GM12875 (cell line): ENCODE measurements at regions not wholly inside any gene's neighbourhood (a gene's known extent, or its start where the extent isn't known, plus 50 kb on each side); places are given as distances from the start of the nearest gene placed in this dataset.

ENCODE experiments used
- H3K4me3 ChIP-seq: one replicate; pipeline ENCODE4 v1.5.1; 2011; ENCODE audit warnings: low read depth, low read length, control low read depth
- CTCF ChIP-seq: IDR thresholded peaks from 2 replicates; pipeline ENCODE4 v1.5.1; 2011; ENCODE audit warnings: low read depth, mild to moderate bottlenecking, control low read depth, inconsistent platforms, low read length, moderate library complexity, borderline replicate concordance; ENCODE audit not compliant: insufficient read depth

- no peak for TF ChIP-seq CTCF
- H3K4me3 ChIP-seq, result no peak overlapping the region
Observed at GRCh38 chr12:67390273-67390672, 121.1 kb downstream of the CAND1 start.

GRCh38 chr12:67391034-67391433 is 121.9 kb downstream of the CAND1 start:
- no peak overlapping the region for H3K4me3 ChIP-seq
- TF ChIP-seq CTCF, result no peak

GRCh38 chr12:67391656-67392055 is 122.5 kb downstream of the CAND1 start:
- no peak for TF ChIP-seq CTCF
- H3K4me3 ChIP-seq, result no peak overlapping the region

- TF ChIP-seq CTCF, result no peak
- H3K4me3 ChIP-seq, result no peak overlapping the region
Observed at GRCh38 chr12:67394550-67394949, 125.4 kb downstream of the CAND1 start.

- no peak for TF ChIP-seq CTCF
- no peak overlapping the region for H3K4me3 ChIP-seq
Observed at GRCh38 chr12:67400742-67401141, 131.6 kb downstream of the CAND1 start.

- no peak for TF ChIP-seq CTCF
- no peak overlapping the region for H3K4me3 ChIP-seq
Observed at GRCh38 chr12:67410246-67410645, 141.1 kb downstream of the CAND1 start.

- TF ChIP-seq CTCF, result no peak
- H3K4me3 ChIP-seq, result no peak overlapping the region
Observed at GRCh38 chr12:67410667-67411067, 141.5 kb downstream of the CAND1 start.
